ACC112 (cell line): ENCODE measurements at regions not wholly inside any gene's neighbourhood (a gene's known extent, or its start where the extent isn't known, plus 50 kb on each side); places are given as distances from the start of the nearest gene placed in this dataset.

Experiments used
- H2AFZ ChIP-seq: fragments of 200-600 bp; sonication (generic); one replicate; pipeline ENCODE4 v1.6.0; 2017; ENCODE audit warnings: antibody characterized with exemption, low read length; ENCODE audit not compliant: unreplicated experiment
- H3K27ac ChIP-seq: fragments of 200-600 bp; sonication (generic); 2 replicates; pipeline ENCODE4 v1.5.1; 2014; ENCODE audit warnings: low read depth, mild to moderate bottlenecking, antibody characterized with exemption, low read length, moderate library complexity
- H3K27me3 ChIP-seq: fragments of 200-600 bp; sonication (generic); 2 replicates; pipeline ENCODE4 v1.6.1; 2014; ENCODE audit warnings: mild to moderate bottlenecking, antibody characterized with exemption, low read length, moderate library complexity, mixed read lengths; ENCODE audit not compliant: insufficient read depth
- H3K36me3 ChIP-seq: fragments of 200-600 bp; sonication (generic); 2 replicates; pipeline ENCODE4 v1.6.1; 2016; ENCODE audit warnings: mild to moderate bottlenecking, antibody characterized with exemption, low read length, moderate library complexity, mixed read lengths; ENCODE audit not compliant: insufficient read depth
- H3K4me1 ChIP-seq: fragments of 200-600 bp; sonication (generic); one replicate; pipeline ENCODE4 v1.6.1; 2016; ENCODE audit warnings: low read length, mixed read lengths; ENCODE audit not compliant: insufficient read depth, unreplicated experiment, control insufficient read depth
- H3K4me3 ChIP-seq: fragments of 200-600 bp; sonication (generic); 2 replicates; pipeline ENCODE4 v1.5.1; 2014; ENCODE audit warnings: mild to moderate bottlenecking, low read depth, low read length
- H3K79me2 ChIP-seq: fragments of 200-600 bp; sonication (generic); one replicate; pipeline ENCODE4 v1.6.0; 2016; ENCODE audit warnings: low read length; ENCODE audit not compliant: control insufficient read depth, unreplicated experiment, insufficient read depth

DNA sequence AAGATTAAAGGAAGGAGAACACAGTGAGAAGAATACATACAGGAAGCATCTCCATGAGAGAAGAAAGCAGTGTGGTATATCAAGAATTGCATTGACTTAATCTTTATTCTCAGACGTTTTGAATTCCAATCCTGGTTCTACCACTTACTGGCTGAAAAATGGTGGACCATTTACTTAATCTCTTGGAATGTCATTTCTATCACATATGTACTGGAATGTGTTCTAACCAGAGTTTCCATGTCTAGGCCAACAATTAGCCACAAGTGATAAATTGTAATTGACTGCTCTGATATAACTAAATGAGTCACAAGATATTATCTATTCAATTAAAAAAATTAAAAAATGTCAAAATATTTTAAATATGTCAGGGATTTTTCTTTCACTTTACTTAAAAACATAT lies 626.1 kb downstream of the PTPRC start:
- Histone ChIP-seq H2AFZ (no peak overlapping the region), H3K27me3 (no peaks in the 10 kb centered on the region), H3K4me1 (no peaks in the 10 kb centered on the region), H3K36me3 (no peaks in the 10 kb centered on the region), H3K79me2 (no peaks in the 10 kb centered on the region), H3K27ac (no peak overlapping the region), H3K4me3 (no peak overlapping the region)

- no peaks in the 10 kb centered on the region for H3K79me2 ChIP-seq
- no peaks in the 10 kb centered on the region for H3K36me3 ChIP-seq
- no peaks in the 10 kb centered on the region for H3K4me1 ChIP-seq
- H3K27ac ChIP-seq, result no peak overlapping the region
- H2AFZ ChIP-seq, result no peak overlapping the region
- H3K27me3 ChIP-seq, result no peaks in the 10 kb centered on the region
- no peak overlapping the region for H3K4me3 ChIP-seq
These were observed 626.5 kb downstream of the PTPRC start for GRCh38 chr1:199265319-199265718.

GRCh38 chr1:199269241-199269640 lies 630.4 kb downstream of the PTPRC start:
- Histone ChIP-seq H3K4me3 (no peak overlapping the region), H3K27me3 (no peaks in the 10 kb centered on the region), H3K79me2 (no peaks in the 10 kb centered on the region), H3K27ac (no peak overlapping the region), H3K4me1 (peaks cover 28% of the 10 kb centered on the region), H3K36me3 (no peaks in the 10 kb centered on the region), H2AFZ (no peak overlapping the region)

- Histone ChIP-seq H2AFZ (peak overlapping the region; percentile 6), H3K4me3 (peak overlapping the region; percentile 1; the same call in 1 of the 2 replicates)
These were observed 633.3 kb downstream of the PTPRC start for GRCh38 chr1:199272139-199272544.

DNA sequence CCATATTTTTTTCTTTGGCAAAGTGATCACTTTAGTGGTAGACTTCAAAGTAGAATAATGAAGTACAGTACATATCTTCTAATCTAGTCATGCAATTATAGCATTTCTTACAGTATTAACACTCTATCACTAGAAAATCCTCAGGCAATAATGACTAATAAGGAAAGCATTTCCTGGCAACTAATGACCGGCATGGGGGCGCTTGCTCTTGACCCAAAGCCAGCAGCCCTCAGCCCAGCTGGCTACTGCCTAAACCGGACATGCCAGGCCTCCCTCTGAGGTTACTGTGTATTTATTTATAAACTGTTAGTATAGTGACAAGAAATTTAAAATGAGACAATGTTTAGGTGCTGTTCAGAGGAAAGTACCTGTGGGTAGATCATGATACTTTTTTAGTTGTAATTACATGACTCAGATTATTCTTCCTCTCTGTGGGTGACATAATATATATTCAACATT lies 633.8 kb downstream of the PTPRC start:
- Histone ChIP-seq H3K4me3 (peak overlapping the region; percentile 12; the same call in 1 of the 2 replicates), H3K4me1 (peaks cover 31% of the 10 kb centered on the region), H2AFZ (no peak overlapping the region), H3K27ac (peak overlapping the region; percentile 80), H3K36me3 (no peaks in the 10 kb centered on the region), H3K27me3 (no peaks in the 10 kb centered on the region), H3K79me2 (no peaks in the 10 kb centered on the region)

More at GRCh38 chr1:199272139-199272544, 633.3 kb downstream of the PTPRC start:
- Histone ChIP-seq H3K4me1 (peaks cover 31% of the 10 kb centered on the region), H3K36me3 (no peaks in the 10 kb centered on the region), H3K79me2 (no peaks in the 10 kb centered on the region), H3K27me3 (no peaks in the 10 kb centered on the region), H3K27ac (peak overlapping the region; percentile 80)

- H3K4me1 ChIP-seq, result peaks cover 31% of the 10 kb centered on the region
- H3K27ac ChIP-seq, result peak overlapping the region; percentile 80
- H2AFZ ChIP-seq, result no peak overlapping the region
- H3K4me3 ChIP-seq, result no peak overlapping the region; the same call in 1 of the 2 replicates
- no peaks in the 10 kb centered on the region for H3K36me3 ChIP-seq
- no peaks in the 10 kb centered on the region for H3K27me3 ChIP-seq
- H3K79me2 ChIP-seq, result no peaks in the 10 kb centered on the region
These were observed 635.1 kb downstream of the PTPRC start for GRCh38 chr1:199273837-199274379.

- Histone ChIP-seq H3K27me3 (no peaks in the 10 kb centered on the region), H3K36me3 (no peaks in the 10 kb centered on the region), H3K79me2 (no peaks in the 10 kb centered on the region), H3K4me1 (peaks cover 18% of the 10 kb centered on the region), H2AFZ (no peak overlapping the region), H3K27ac (no peak overlapping the region), H3K4me3 (no peak overlapping the region)
These were observed 640.2 kb downstream of the PTPRC start for GRCh38 chr1:199279067-199279466.

GRCh38 chr1:199279872-199280645 lies 641.2 kb downstream of the PTPRC start:
- no peaks in the 10 kb centered on the region for H3K79me2 ChIP-seq
- no peak overlapping the region for H3K4me3 ChIP-seq
- no peaks in the 10 kb centered on the region for H3K36me3 ChIP-seq
- peak overlapping the region; percentile 16 for H3K27ac ChIP-seq
- H3K4me1 ChIP-seq, result peaks cover 13% of the 10 kb centered on the region
- H3K27me3 ChIP-seq, result no peaks in the 10 kb centered on the region
- H2AFZ ChIP-seq, result peak overlapping the region; percentile 76

GRCh38 chr1:199282751-199283305 lies 644.0 kb downstream of the PTPRC start:
- no peak overlapping the region for H2AFZ ChIP-seq
- H3K79me2 ChIP-seq, result no peaks in the 10 kb centered on the region
- no peak overlapping the region for H3K27ac ChIP-seq
- H3K27me3 ChIP-seq, result no peaks in the 10 kb centered on the region
- no peak overlapping the region for H3K4me3 ChIP-seq
- H3K36me3 ChIP-seq, result no peaks in the 10 kb centered on the region
- peaks cover 13% of the 10 kb centered on the region for H3K4me1 ChIP-seq

DNA sequence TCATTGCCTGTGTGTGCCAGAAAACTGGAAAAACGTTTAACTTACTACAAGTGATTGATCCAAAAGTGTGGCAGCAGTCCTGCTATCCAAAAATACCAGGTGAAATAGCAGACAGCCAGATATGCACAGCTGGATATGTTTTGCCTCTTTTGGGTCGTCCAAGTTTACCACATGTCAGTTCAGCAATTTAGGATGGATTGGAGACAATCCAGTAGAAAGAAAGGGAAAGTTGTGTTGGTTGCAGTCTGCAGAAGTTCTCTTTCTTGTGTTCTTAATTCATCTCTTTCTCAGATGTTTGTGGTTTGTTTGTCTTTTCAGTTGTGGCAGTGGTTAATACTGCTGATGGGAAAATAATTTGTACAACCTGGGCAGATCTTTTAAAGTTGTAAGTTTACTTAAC lies 645.0 kb downstream of the PTPRC start:
- no peak overlapping the region for H3K4me3 ChIP-seq
- H3K27me3 ChIP-seq, result no peaks in the 10 kb centered on the region

GRCh38 chr1:199287206-199287605 lies 648.4 kb downstream of the PTPRC start:
- Histone ChIP-seq H3K27me3 (no peaks in the 10 kb centered on the region), H3K4me1 (peaks cover 26% of the 10 kb centered on the region), H3K27ac (no peak overlapping the region), H3K79me2 (no peaks in the 10 kb centered on the region), H2AFZ (no peak overlapping the region), H3K4me3 (no peak overlapping the region), H3K36me3 (no peaks in the 10 kb centered on the region)

More for the DNA sequence above, 645.0 kb downstream of the PTPRC start:
- Histone ChIP-seq H3K79me2 (no peaks in the 10 kb centered on the region), H3K27ac (no peak overlapping the region), H3K36me3 (no peaks in the 10 kb centered on the region), H3K4me1 (peaks cover 13% of the 10 kb centered on the region), H2AFZ (peak overlapping the region; percentile 66)
